A172 (cell line): ENCODE measurements at regions not wholly inside any gene's neighbourhood (a gene's known extent, or its start where the extent isn't known, plus 50 kb on each side); places are given as distances from the start of the nearest gene placed in this dataset.
A peak's percentile ranks its signal among the peaks of the same experiment; 100 is the strongest.

Source experiments
- DNase-seq: peaks from one replicate; pipeline ENCODE4 v3.0.0-alpha.2; 2015; ENCODE audit warnings: low spot score

GRCh38 chr7:84492098-84493034 lies 297.8 kb upstream of the SEMA3A start:
- DNase-seq: no peak

- no peak for DNase-seq
Observed at GRCh38 chr7:84490661-84491060, 296.1 kb upstream of the SEMA3A start.

DNA sequence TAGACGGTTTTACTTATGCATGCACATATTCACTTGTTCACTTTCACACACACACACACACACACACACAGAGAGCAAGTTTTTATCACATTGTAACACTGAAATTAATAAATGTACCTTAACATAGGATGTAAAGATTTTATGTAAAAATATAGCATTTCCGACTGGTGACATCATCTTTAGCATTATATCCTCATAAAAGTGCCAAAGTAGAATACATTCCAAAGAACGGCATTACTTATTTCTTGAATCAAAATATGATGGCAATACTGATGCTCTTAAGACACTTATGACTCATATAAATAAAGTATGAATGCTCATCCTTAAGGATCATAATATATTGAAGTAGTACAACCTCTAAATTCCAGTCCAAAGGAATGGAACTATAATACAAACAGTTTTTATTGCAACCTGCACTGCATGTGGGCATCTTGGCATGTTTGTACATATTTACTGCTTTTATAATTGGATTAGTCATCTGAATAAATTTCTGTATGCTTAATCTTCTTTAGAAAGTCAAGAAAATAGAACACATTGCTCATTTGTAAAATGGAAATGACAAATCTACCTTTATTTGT lies 290.0 kb upstream of the SEMA3A start:
- peak; percentile 65 for DNase-seq

DNA sequence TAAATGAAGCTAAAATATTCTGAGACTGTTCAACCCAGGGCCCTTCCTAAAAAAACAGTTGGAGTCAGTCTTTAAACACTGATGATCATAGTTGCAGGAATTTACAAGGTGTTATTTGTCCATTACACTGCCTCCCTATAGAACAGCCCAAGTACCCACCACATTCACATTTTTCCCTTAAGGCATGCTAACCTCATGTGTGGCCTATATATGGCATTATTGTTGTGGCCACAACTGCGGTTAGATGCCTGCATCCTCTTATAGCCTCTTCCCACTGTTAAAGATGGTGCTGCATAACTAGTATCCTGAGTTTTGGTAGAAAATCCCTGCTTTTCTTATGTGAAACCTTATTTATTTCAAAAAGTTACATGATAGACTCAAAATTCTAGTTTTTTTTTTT lies 287.9 kb upstream of the SEMA3A start:
- DNase-seq: no peak

GRCh38 chr7:84479059-84479458 lies 284.5 kb upstream of the SEMA3A start:
- DNase-seq: no peak

- no peak for DNase-seq
Observed at GRCh38 chr7:84477786-84478478, 283.3 kb upstream of the SEMA3A start.

DNA sequence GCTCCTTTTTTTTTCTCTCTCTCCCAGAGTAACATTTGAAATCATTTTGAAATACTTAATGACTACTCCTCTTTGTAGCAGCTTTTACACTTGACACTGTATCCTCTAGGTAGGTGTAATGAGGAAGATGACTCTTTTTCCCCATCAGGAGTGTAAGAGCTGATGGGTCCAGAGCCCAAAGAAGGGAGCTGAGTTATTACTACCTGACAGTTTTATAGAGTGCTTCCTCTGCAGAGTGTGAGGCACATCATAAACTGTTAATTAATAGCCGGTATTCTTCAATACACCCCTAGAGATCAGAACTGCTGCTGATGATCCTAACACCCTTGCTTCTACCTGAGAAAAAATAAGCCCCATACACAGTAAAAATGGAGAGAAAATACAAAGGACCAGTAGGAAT lies 279.8 kb upstream of the SEMA3A start:
- no peak for DNase-seq

DNA sequence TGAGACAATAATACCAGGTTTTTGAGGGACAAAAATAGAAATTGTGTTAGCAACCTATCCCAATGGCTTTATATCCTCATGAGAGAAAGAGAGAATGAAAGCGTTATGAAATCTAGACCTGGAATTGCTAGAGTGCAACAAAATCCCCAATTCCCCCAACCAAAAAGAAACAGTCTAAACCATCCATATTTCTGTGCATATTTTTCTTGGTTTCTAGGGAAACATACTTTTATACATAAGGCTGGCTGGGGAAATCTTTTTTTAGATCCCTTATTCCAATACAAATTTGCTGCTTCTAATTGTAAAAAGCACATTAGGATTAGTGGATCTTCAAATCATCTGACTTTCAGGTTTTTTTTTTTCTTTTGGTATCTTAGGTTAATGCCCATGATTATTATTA lies 277.0 kb upstream of the SEMA3A start:
- no peak for DNase-seq

GRCh38 chr7:84469034-84469433 lies 274.4 kb upstream of the SEMA3A start:
- DNase-seq: no peak

- DNase-seq: no peak
Observed at GRCh38 chr7:84462259-84462658, 267.7 kb upstream of the SEMA3A start.

DNA sequence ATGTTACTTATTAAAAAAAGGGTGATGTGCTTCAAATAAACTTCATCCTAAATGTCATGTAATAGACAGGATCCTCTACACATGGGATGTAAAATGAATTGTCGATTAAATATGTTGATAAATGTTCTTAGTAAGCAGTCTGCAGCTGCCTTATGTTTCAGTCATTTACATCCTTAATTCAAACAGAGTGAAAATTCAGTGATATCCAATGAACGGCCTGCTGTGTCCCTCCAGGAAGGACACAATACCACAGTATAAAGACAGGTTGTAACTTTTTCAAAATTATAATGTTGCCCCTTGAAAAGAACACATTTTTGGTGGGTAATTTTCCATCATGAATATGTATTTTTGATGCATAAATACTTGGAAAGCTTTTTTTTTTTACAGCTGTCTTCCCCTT lies 266.5 kb upstream of the SEMA3A start:
- DNase-seq: no peak

DNA sequence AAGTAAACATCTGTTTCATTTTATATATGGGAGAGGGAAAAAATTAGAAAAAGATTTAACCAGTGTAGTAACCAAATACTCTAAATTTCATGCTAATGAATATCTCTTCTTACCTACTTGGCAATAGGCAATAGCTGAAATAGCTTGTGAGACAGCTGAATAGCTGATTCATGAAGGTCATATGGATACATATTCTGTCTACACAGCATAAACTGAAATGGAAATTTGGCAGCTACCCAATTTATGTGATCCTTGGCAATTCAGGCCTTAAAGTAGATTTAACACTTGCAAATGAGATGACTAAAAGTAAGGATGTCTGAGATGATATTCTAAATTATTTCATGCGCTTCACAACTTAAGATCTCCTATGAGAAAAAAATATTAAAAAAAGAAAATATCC lies 261.2 kb upstream of the SEMA3A start:
- DNase-seq: no peak

- DNase-seq: no peak
Observed at GRCh38 chr7:84454174-84454959, 259.8 kb upstream of the SEMA3A start.

DNA sequence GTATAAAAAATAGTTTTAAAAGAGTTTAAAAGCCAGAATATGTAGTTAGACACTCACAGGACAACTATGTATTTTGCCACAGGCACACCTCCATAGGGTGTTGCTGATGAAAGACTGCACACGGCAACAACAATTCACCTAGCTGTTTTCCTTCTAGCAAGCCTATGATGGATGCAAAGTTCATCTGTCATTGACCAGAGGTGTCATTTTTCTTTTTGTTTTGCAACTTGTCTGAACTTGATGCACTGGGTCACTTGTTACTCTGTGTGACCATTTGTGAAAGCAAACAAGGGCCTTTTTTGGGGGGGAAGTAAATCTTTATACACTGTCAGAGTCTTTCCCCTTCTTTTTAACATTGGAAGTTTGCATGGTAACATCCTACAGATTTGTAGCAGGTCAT lies 258.0 kb upstream of the SEMA3A start:
- no peak for DNase-seq

DNA sequence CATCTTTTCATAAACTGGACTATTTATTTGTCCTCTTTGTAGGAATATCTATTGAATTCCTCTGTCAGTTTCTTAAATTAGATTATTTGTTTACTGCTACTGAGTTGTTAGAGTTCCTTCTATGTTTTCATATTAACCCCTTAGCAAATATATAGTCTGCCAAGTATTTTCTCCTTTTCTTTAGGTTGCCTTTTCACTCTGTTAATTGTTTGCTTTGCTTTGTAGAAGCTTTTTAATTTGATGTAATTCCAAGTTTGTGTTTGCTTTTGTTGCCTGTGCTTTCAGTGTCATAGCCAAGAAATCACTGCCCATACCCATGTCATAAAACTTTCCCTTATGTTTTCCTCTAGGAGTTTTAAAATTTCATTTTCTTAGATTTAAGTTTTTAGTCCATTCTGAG lies 256.2 kb upstream of the SEMA3A start:
- DNase-seq: no peak

DNA sequence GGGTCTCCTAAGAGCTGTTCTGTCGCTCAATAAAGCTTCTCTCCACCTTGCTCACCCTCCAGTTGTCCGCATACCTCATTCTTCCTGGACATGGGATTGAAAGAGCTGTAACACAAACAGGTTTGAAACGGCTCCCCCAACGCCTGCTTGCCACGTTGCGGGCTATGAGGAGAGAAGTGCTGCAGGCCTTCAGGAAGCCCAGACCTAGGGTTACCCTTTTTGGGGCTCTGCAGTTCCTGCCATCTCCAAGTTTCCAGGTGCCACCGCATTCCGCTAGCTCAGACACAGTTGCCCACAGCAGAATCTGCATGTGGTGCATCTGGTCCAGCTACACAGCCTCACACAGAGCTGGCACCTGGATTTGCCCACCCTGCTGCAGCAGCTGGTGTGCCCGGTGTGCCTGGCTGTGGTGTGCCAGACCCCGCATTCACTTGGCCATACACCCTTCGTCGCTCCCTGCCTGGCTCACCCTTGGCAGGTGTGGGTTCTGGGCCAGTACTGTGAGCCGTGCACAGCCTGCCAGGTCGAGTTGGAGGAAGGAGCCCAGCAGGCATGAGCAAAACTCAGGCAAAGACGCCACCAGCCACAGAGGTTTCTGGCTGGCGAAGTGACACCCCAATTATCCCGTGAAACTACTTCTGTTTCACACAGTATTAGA lies 253.2 kb upstream of the SEMA3A start:
- DNase-seq: no peak

DNA sequence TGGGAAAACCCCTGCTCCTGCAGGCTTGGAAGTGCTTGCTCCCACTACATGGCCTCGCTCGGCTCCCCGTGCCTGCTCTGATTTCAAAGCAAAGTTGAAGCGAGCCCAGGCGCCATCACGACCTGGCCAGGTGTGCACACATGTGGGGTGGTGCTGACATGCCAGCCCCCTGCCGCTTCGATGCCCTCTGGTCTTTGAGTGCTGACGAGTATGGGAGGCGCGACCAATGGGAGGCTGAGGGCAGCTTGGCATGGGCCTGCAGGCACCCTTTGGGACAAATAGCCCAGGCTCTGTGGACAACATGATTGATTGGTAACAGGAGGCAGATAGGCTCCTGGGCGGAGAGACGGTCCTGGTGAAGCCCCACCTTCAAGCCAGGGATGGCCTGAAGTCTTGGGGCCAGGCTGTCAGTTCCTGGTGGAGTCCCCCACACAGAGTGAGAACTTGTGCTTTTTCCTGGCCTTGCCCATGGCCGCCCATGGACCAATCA lies 252.4 kb upstream of the SEMA3A start:
- no peak for DNase-seq

DNA sequence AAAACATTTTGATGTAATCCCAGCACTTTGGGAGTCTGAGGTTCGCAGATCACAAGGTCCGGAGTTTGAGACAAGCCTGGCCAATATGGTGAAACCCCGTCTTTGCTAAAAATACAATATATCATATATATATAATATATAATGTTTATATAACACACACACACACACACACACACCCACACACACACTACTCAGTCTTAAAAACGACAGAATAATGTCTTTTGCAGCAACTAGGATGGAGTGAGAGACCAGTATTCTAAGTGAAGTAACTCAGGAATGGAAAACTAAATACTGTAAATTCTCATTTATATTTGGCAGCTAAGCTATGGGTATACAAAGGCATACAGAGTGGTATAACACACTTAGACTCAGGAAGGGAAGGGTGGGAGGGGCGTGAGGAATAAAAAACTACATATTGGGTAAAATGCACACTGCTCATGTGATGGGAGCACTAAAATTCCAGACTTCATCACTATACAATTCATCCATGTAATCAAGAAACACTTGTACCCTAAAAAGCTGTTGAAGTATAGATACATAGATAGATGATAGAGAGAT lies 231.2 kb upstream of the SEMA3A start:
- no peak for DNase-seq

GRCh38 chr7:84422790-84423189 lies 228.2 kb upstream of the SEMA3A start:
- DNase-seq: no peak

DNA sequence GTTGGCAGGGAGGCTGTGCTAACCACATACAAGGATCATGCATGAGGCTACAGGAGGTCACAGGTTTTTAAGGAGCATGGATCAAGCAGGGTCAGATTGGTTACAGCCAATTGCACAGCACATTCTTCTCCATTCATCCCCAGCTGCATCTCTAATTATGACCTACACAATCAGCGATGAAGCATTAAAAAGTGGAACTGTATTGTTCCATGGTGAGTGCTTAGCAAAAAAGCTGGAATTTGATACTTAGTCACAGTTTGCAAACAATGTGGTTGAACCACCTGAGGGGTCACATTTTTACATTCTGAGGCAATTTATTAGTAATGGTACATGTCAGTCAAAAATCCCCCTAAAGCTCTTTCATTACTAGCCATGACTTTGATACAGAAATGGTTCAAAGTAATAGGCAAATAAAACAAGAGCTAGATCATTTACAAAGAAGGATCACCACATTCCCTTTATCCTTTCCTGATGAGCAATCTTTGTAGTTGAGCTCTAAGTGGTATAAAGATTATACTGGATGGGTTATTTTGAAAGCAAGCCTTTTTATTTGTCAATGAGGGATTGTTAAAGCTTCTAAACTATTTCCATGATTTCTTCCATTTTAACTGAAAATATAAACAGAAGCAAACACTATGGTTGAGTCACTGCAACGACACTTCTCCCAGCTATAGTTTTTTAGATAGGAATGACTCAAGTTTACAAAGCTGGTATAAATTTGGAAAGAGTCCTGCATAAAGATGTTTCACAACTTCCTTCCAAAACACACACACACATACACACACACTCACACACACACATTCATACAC lies 217.8 kb upstream of the SEMA3A start:
- DNase-seq: peak; percentile 92
